ENCODE measurements at regions not wholly inside any gene's neighbourhood (a gene's known extent, or its start where the extent isn't known, plus 50 kb on each side); places are given as distances from the start of the nearest gene placed in this dataset.

- Histone ChIP-seq H3K4me3 (ENCODE audit: low read length in 2 of 2) (no peak overlapping the region), H3K9me3 (ENCODE audit: control insufficient read depth in 2 of 2, insufficient read depth in 1 of 2, low read length in 1 of 2) (no peaks in the 10 kb centered on the region), H3K27ac (ENCODE audit: low read depth in 1 of 2, low read length in 1 of 2) (no peak overlapping the region), H3K4me1 (ENCODE audit: control insufficient read depth in 2 of 2, insufficient read depth in 2 of 2, low read length in 2 of 2) (no peaks in the 10 kb centered on the region), H3K27me3 (ENCODE audit: control insufficient read depth in 2 of 2, insufficient read depth in 1 of 2, low read length in 1 of 2) (no peaks in the 10 kb centered on the region), H3K36me3 (ENCODE audit: control insufficient read depth in 2 of 2, insufficient read depth in 2 of 2, low read length in 1 of 2) (no peaks in the 10 kb centered on the region)
- DNase-seq (ENCODE audit: low read depth in 6 of 9, low spot score in 9 of 9) = peak in 2 of 9 donors; percentile 5 to 29
- WGBS = 51% methylated on average over 1 of the region's 1 CpG
Measured at GRCh38 chr3:118181274-118181673, 853.4 kb downstream of the IGSF11 start.

DNA sequence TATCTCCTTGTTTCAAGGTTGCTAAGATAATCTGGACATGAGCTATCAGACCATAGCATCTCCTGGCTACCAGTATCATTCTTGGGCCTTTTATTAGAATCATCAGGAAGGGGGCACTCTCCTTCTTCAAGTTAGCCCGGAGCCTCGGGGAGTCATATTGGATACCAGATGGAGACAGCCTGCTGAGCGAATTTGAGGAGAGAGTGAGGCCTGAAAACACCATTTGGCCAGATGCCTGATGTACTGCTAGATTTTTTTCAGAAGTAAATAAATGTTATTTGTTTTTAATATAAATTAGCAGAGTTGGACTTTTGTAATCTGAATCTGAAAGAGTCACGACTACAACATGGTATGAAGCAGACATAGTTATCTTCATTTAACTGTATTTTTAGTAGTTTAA, 848.6 kb downstream of the IGSF11 start:
- no peak overlapping the region for H3K27ac ChIP-seq (ENCODE audit: low read depth in 1 of 2, low read length in 1 of 2)
- no peaks in the 10 kb centered on the region for H3K4me1 ChIP-seq (ENCODE audit: control insufficient read depth in 2 of 2, insufficient read depth in 2 of 2, low read length in 2 of 2)
- no peak for DNase-seq (ENCODE audit: low read depth in 6 of 9, low spot score in 9 of 9)
- no peaks in the 10 kb centered on the region for H3K9me3 ChIP-seq (ENCODE audit: control insufficient read depth in 2 of 2, insufficient read depth in 1 of 2, low read length in 1 of 2)
- no peak overlapping the region for H3K4me3 ChIP-seq (ENCODE audit: low read length in 2 of 2)
- WGBS = 80% methylated on average over 4 of the region's 4 CpGs
- no peaks in the 10 kb centered on the region for H3K27me3 ChIP-seq (ENCODE audit: control insufficient read depth in 2 of 2, insufficient read depth in 1 of 2, low read length in 1 of 2)
- no peaks in the 10 kb centered on the region for H3K36me3 ChIP-seq (ENCODE audit: control insufficient read depth in 2 of 2, insufficient read depth in 2 of 2, low read length in 1 of 2)

DNA sequence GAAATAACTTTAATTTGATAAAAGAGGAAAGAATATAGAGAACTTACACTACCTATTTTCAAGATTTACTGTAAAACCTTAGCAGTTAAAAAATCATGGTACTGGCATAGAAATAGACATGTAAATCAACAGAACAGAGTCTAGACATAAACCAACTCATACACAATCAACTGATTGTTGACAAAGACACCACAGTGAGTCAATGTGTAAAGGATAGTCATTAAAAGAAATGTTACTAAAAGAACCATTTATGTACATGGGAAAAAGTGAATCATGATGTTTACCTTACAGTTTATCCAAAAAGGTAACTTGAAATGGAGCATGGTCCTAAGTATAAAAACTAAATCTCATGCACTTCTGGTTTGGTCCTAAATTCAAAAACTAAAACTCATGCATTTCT, 847.4 kb downstream of the IGSF11 start:
- H3K4me1 ChIP-seq (ENCODE audit: control insufficient read depth in 2 of 2, insufficient read depth in 2 of 2, low read length in 2 of 2) = no peaks in the 10 kb centered on the region
- no peaks in the 10 kb centered on the region for H3K9me3 ChIP-seq (ENCODE audit: control insufficient read depth in 2 of 2, insufficient read depth in 1 of 2, low read length in 1 of 2)
- H3K27ac ChIP-seq (ENCODE audit: low read depth in 1 of 2, low read length in 1 of 2) = no peak overlapping the region
- no peak overlapping the region for H3K4me3 ChIP-seq (ENCODE audit: low read length in 2 of 2)
- no peaks in the 10 kb centered on the region for H3K27me3 ChIP-seq (ENCODE audit: control insufficient read depth in 2 of 2, insufficient read depth in 1 of 2, low read length in 1 of 2)
- H3K36me3 ChIP-seq (ENCODE audit: control insufficient read depth in 2 of 2, insufficient read depth in 2 of 2, low read length in 1 of 2) = no peaks in the 10 kb centered on the region
- DNase-seq (ENCODE audit: low read depth in 6 of 9, low spot score in 9 of 9) = no peak

DNA sequence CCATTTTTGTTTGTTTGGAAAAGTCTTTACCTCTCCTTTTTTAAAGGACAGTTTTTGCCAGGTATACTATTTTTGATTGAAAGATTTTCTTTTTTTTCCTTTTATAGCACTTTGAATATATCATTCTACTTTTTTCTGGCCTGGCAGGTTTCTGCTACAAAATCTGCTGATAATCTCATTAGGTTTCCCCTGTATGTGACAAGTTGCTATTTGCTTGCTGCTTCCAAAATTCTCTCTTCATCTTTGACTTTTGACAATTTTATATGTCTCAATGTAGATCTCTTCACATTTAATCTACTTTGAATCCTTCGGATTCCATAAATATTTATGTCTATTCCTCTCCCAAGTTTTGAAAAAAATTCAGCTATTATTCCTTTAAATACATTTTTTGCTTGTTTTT, 838.5 kb downstream of the IGSF11 start:
- Histone ChIP-seq H3K27ac (ENCODE audit: low read depth in 1 of 2, low read length in 1 of 2) (no peak overlapping the region), H3K4me3 (ENCODE audit: low read length in 2 of 2) (no peak overlapping the region), H3K36me3 (ENCODE audit: control insufficient read depth in 2 of 2, insufficient read depth in 2 of 2, low read length in 1 of 2) (no peaks in the 10 kb centered on the region), H3K27me3 (ENCODE audit: control insufficient read depth in 2 of 2, insufficient read depth in 1 of 2, low read length in 1 of 2) (no peaks in the 10 kb centered on the region), H3K9me3 (ENCODE audit: control insufficient read depth in 2 of 2, insufficient read depth in 1 of 2, low read length in 1 of 2) (peaks cover 0 to 5% of the 10 kb centered on the region in 2 donors), H3K4me1 (ENCODE audit: control insufficient read depth in 2 of 2, insufficient read depth in 2 of 2, low read length in 2 of 2) (no peaks in the 10 kb centered on the region)
- WGBS = 84% methylated on average over 1 of the region's 1 CpG
- no peak for DNase-seq (ENCODE audit: low read depth in 6 of 9, low spot score in 9 of 9)

GRCh38 chr3:118199044-118199443, 835.6 kb downstream of the IGSF11 start:
- H3K27me3 ChIP-seq (ENCODE audit: control insufficient read depth in 2 of 2, insufficient read depth in 1 of 2, low read length in 1 of 2) = no peaks in the 10 kb centered on the region
- 93% methylated on average over 4 of the region's 4 CpGs for WGBS
- no peaks in the 10 kb centered on the region for H3K4me1 ChIP-seq (ENCODE audit: control insufficient read depth in 2 of 2, insufficient read depth in 2 of 2, low read length in 2 of 2)
- no peak overlapping the region for H3K27ac ChIP-seq (ENCODE audit: low read depth in 1 of 2, low read length in 1 of 2)
- no peak overlapping the region for H3K4me3 ChIP-seq (ENCODE audit: low read length in 2 of 2)
- no peaks in the 10 kb centered on the region for H3K36me3 ChIP-seq (ENCODE audit: control insufficient read depth in 2 of 2, insufficient read depth in 2 of 2, low read length in 1 of 2)
- no peak for DNase-seq (ENCODE audit: low read depth in 6 of 9, low spot score in 9 of 9)
- peaks cover 0 to 5% of the 10 kb centered on the region in 2 donors for H3K9me3 ChIP-seq (ENCODE audit: control insufficient read depth in 2 of 2, insufficient read depth in 1 of 2, low read length in 1 of 2)

DNA sequence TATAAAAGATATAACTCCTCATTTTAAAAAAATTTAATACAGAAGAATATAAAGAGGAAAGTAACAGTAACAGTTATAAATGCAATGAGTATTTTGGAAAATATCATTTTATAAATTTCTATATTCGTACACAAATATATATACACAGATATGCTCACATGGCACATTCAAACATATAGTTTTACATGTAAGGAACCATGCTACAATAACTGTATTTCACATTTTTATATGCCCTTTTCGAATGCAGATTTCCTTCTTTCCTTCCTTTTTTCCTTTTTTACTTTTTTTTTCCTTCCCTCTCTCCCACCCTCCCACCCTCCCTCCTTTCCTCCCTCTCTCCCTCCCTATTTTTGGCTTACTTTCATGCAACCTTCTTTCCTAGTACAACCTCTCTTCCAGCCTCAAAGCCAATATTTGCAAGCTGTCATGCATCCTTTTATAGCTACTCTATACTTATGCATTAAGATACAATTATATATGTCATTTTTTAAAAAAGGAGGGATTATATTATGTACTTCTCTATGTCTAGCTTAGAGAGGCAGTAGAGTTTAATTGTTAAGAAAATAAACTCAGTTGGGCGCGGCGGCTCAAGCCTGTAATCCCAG, 830.5 kb downstream of the IGSF11 start:
- Histone ChIP-seq H3K4me1 (ENCODE audit: control insufficient read depth in 2 of 2, insufficient read depth in 2 of 2, low read length in 2 of 2) (no peaks in the 10 kb centered on the region), H3K27me3 (ENCODE audit: control insufficient read depth in 2 of 2, insufficient read depth in 1 of 2, low read length in 1 of 2) (no peaks in the 10 kb centered on the region), H3K36me3 (ENCODE audit: control insufficient read depth in 2 of 2, insufficient read depth in 2 of 2, low read length in 1 of 2) (no peaks in the 10 kb centered on the region), H3K27ac (ENCODE audit: low read depth in 1 of 2, low read length in 1 of 2) (no peak overlapping the region), H3K9me3 (ENCODE audit: control insufficient read depth in 2 of 2, insufficient read depth in 1 of 2, low read length in 1 of 2) (peaks cover 0 to 2% of the 10 kb centered on the region in 2 donors), H3K4me3 (ENCODE audit: low read length in 2 of 2) (no peak overlapping the region)
- no peak for DNase-seq (ENCODE audit: low read depth in 6 of 9, low spot score in 9 of 9)
- 89% methylated on average over 5 of the region's 5 CpGs for WGBS

GRCh38 chr3:118207271-118207670, 827.4 kb downstream of the IGSF11 start:
- no peaks in the 10 kb centered on the region for H3K9me3 ChIP-seq (ENCODE audit: control insufficient read depth in 2 of 2, insufficient read depth in 1 of 2, low read length in 1 of 2)
- no peaks in the 10 kb centered on the region for H3K4me1 ChIP-seq (ENCODE audit: control insufficient read depth in 2 of 2, insufficient read depth in 2 of 2, low read length in 2 of 2)
- H3K4me3 ChIP-seq (ENCODE audit: low read length in 2 of 2) = no peak overlapping the region
- H3K27ac ChIP-seq (ENCODE audit: low read depth in 1 of 2, low read length in 1 of 2) = no peak overlapping the region
- no peaks in the 10 kb centered on the region for H3K27me3 ChIP-seq (ENCODE audit: control insufficient read depth in 2 of 2, insufficient read depth in 1 of 2, low read length in 1 of 2)
- no peaks in the 10 kb centered on the region for H3K36me3 ChIP-seq (ENCODE audit: control insufficient read depth in 2 of 2, insufficient read depth in 2 of 2, low read length in 1 of 2)
- 85% methylated on average over 3 of the region's 3 CpGs for WGBS
- no peak for DNase-seq (ENCODE audit: low read depth in 6 of 9, low spot score in 9 of 9)

DNA sequence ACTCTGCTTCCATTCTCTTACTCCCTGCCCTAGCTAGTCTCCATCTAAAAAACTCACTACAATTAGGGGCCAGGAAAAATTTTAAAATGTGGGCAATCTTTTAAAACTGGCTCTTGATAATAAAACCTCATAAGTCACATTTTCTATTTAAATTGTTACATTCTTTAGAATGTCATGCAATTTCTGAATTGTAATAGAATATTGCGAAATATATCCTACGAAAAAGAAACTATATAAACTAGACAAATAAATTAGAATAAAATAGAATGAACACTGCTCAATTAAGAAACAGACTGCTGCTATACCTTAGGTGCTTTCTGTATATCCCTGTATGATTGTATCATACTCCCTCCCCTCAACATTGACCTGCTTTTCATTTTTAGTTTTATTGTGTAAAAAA, 826.0 kb downstream of the IGSF11 start:
- no peak for DNase-seq (ENCODE audit: low read depth in 6 of 9, low spot score in 9 of 9)
- Histone ChIP-seq H3K4me1 (ENCODE audit: control insufficient read depth in 2 of 2, insufficient read depth in 2 of 2, low read length in 2 of 2) (no peaks in the 10 kb centered on the region), H3K27me3 (ENCODE audit: control insufficient read depth in 2 of 2, insufficient read depth in 1 of 2, low read length in 1 of 2) (no peaks in the 10 kb centered on the region), H3K36me3 (ENCODE audit: control insufficient read depth in 2 of 2, insufficient read depth in 2 of 2, low read length in 1 of 2) (no peaks in the 10 kb centered on the region), H3K9me3 (ENCODE audit: control insufficient read depth in 2 of 2, insufficient read depth in 1 of 2, low read length in 1 of 2) (no peaks in the 10 kb centered on the region), H3K27ac (ENCODE audit: low read depth in 1 of 2, low read length in 1 of 2) (no peak overlapping the region), H3K4me3 (ENCODE audit: low read length in 2 of 2) (no peak overlapping the region)
- WGBS = 73% methylated on average over 2 of the region's 2 CpGs

- H3K4me3 ChIP-seq (ENCODE audit: low read length in 2 of 2) = no peak overlapping the region
- no peaks in the 10 kb centered on the region for H3K9me3 ChIP-seq (ENCODE audit: control insufficient read depth in 2 of 2, insufficient read depth in 1 of 2, low read length in 1 of 2)
- H3K4me1 ChIP-seq (ENCODE audit: control insufficient read depth in 2 of 2, insufficient read depth in 2 of 2, low read length in 2 of 2) = no peaks in the 10 kb centered on the region
- no peaks in the 10 kb centered on the region for H3K36me3 ChIP-seq (ENCODE audit: control insufficient read depth in 2 of 2, insufficient read depth in 2 of 2, low read length in 1 of 2)
- no peak overlapping the region for H3K27ac ChIP-seq (ENCODE audit: low read depth in 1 of 2, low read length in 1 of 2)
- no peaks in the 10 kb centered on the region for H3K27me3 ChIP-seq (ENCODE audit: control insufficient read depth in 2 of 2, insufficient read depth in 1 of 2, low read length in 1 of 2)
- peak in 3 of 9 donors; percentile 2 to 51 (median 10) for DNase-seq (ENCODE audit: low read depth in 6 of 9, low spot score in 9 of 9)
Measured at GRCh38 chr3:118213892-118214291, 820.8 kb downstream of the IGSF11 start.

DNA sequence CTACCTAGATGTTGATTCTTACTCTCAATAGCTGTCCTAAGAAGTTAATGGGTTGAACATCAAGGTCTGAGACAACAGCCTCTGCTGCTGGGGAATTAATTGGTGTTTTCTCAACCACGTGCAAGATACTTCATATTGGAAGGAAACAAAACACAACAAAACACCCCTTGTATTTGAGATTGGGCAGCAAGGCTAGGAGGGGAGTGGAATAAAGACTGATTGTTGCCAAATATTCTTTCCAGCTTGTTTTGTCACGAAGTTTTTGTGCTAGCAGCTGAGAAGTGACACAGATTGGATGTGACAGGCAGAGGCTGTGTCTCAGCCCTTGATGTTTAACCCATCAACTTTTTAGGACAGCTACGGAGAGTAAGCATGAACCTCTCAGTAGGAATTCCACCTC, 808.4 kb downstream of the IGSF11 start:
- H3K36me3 ChIP-seq (ENCODE audit: control insufficient read depth in 2 of 2, insufficient read depth in 2 of 2, low read length in 1 of 2) = no peaks in the 10 kb centered on the region
- H3K4me3 ChIP-seq (ENCODE audit: low read length in 2 of 2) = no peak overlapping the region
- H3K27ac ChIP-seq (ENCODE audit: low read depth in 1 of 2, low read length in 1 of 2) = no peak overlapping the region
- no peak for DNase-seq (ENCODE audit: low read depth in 6 of 9, low spot score in 9 of 9)
- H3K4me1 ChIP-seq (ENCODE audit: control insufficient read depth in 2 of 2, insufficient read depth in 2 of 2, low read length in 2 of 2) = no peaks in the 10 kb centered on the region
- WGBS = 78% methylated on average over 3 of the region's 3 CpGs
- no peaks in the 10 kb centered on the region for H3K27me3 ChIP-seq (ENCODE audit: control insufficient read depth in 2 of 2, insufficient read depth in 1 of 2, low read length in 1 of 2)
- H3K9me3 ChIP-seq (ENCODE audit: control insufficient read depth in 2 of 2, insufficient read depth in 1 of 2, low read length in 1 of 2) = no peaks in the 10 kb centered on the region
